ENCODE measurements at regions not wholly inside any gene's neighbourhood (a gene's known extent, or its start where the extent isn't known, plus 50 kb on each side); places are given as distances from the start of the nearest gene placed in this dataset.

DNA sequence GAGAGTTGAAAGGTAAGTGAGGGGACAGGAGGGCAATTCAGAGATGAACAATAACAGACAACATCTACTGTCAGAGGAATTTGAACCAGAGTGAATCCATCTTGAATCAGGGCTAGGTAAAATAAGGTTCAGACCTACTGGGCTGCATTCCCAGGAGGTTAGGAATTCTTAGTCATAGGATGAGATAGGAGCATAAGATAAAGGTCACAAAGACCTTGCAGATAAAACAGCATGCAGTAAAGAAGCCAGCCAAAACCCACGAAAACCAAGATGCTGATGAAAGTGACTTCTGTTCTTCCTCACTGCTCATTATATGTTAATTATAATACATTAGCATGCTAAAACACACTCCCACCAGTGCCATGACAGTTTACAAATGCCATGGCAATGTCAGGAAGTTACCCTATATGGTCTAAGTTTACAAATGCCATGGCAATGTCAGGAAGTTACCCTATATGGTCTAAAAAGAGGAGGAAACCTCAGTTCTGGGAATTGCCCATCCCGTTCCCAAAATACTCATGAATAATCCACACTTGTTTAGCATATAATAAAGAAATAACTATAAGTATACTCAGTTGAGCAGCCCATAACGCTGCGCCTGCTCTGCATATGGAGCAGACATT lies 248.5 kb downstream of the HAO1 start:
- H3K4me1 ChIP-seq, result no peaks in the 10 kb centered on the region
- DNase-seq, result no peak
- H3K9me3 ChIP-seq, result no peaks in the 10 kb centered on the region
- H3K36me3 ChIP-seq (ENCODE audit: low read depth, missing control alignments), result no peaks in the 10 kb centered on the region
- no peak overlapping the region for H3K27ac ChIP-seq
- no peaks in the 10 kb centered on the region for H3K27me3 ChIP-seq
- TF ChIP-seq POLR2A (IDR thresholded peaks at IDR 0.05), result no peak
- TF ChIP-seq CTCF (IDR thresholded peaks at IDR 0.05), result no peak
- H3K4me3 ChIP-seq, result no peak overlapping the region
- WGBS, 2 donors, result 69 to 76% methylated on average over 4 of the region's 4 CpGs
- intact Hi-C loops (cut with DNase I; ENCODE audit: low total_unique reads), result no loop called here

DNA sequence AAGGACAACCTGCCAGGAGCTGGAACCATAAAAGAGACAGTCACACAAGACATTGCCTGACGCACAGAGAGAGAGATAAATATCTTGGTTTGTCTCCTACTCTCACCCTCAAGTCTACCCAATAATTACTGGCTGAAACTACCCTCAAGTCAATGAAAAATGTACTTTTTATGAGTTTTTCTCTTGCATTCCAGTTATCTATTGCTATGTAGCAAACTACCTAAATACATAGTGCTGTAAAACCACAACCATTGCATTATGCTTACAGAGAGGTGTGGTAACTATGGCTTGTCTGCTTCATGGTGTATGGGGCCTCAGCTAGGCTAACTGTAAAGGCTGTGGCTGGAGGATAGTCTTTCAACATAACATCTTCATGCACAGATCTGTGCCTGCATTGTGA lies 247.8 kb downstream of the HAO1 start:
- Histone ChIP-seq H3K4me1 (no peaks in the 10 kb centered on the region), H3K27me3 (no peaks in the 10 kb centered on the region), H3K36me3 (ENCODE audit: low read depth, missing control alignments) (no peaks in the 10 kb centered on the region), H3K27ac (no peak overlapping the region), H3K9me3 (no peaks in the 10 kb centered on the region), H3K4me3 (no peak overlapping the region)
- TF ChIP-seq POLR2A (IDR thresholded peaks at IDR 0.05) (no peak), CTCF (IDR thresholded peaks at IDR 0.05) (no peak)
- DNase-seq, result no peak
- 36 to 50% methylated on average over 1 of the region's 1 CpG for WGBS, 2 donors
- intact Hi-C loops (cut with DNase I; ENCODE audit: low total_unique reads), result no loop called here

- no peaks in the 10 kb centered on the region for H3K36me3 ChIP-seq (ENCODE audit: low read depth, missing control alignments)
- H3K4me3 ChIP-seq, result no peak overlapping the region
- H3K9me3 ChIP-seq, result no peaks in the 10 kb centered on the region
- H3K4me1 ChIP-seq, result no peaks in the 10 kb centered on the region
- H3K27me3 ChIP-seq, result no peaks in the 10 kb centered on the region
- TF ChIP-seq POLR2A (IDR thresholded peaks at IDR 0.05), result no peak
- TF ChIP-seq CTCF (IDR thresholded peaks at IDR 0.05), result no peak
- intact Hi-C loops (cut with DNase I; ENCODE audit: low total_unique reads), result no loop called here
- no peak overlapping the region for H3K27ac ChIP-seq
- DNase-seq, result no peak
Observed at GRCh38 chr20:7693761-7694160, 246.5 kb downstream of the HAO1 start.

DNA sequence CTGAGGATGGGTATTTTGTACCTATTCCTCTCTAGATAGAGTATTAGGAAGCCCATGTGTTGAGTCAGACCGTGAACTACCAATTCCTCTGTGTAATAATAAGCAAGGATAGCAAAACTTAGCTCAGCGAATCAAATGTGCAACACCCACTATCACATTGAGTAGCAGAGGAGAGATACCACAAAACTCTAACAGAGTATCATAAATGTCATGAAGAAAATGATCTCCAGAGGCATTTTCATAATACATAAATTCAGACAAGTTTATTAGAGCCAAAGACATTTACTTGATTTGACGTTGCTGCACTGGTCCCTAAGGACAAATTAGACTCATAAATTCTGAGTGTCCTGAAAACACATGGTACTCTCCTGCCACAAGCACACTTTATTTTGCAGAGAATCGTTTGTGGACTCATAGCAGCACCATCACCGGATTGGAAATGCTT lies 245.2 kb downstream of the HAO1 start:
- Histone ChIP-seq H3K36me3 (ENCODE audit: low read depth, missing control alignments) (no peaks in the 10 kb centered on the region), H3K27ac (no peak overlapping the region), H3K27me3 (no peaks in the 10 kb centered on the region), H3K4me3 (no peak overlapping the region), H3K4me1 (no peaks in the 10 kb centered on the region), H3K9me3 (no peaks in the 10 kb centered on the region)
- WGBS, 2 donors, result 67 to 68% methylated on average over 5 of the region's 5 CpGs
- DNase-seq, result no peak
- TF ChIP-seq POLR2A (IDR thresholded peaks at IDR 0.05) (no peak), CTCF (IDR thresholded peaks at IDR 0.05) (no peak)
- intact Hi-C loops (cut with DNase I; ENCODE audit: low total_unique reads), result no loop called here

DNA sequence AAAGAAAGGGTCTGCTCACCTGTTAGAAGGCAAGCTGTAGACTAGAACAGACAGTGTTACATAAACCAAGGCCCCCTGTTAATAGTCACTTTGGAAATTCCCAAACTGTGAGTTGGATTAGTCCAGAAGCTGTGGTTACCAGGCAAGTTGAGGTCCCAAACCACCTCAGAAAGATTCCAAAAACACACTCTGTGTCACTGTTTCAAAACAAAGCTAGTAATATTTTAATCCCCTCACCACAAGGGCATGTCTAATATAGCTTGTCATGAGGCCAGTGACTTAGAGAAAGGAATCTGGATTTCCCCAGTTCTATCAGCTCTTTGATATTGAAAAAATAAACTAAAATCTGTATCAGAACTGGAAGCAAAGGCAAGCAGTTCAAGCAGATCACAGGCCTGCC lies 244.6 kb downstream of the HAO1 start:
- H3K27me3 ChIP-seq, result no peaks in the 10 kb centered on the region
- intact Hi-C loops (cut with DNase I; ENCODE audit: low total_unique reads), result no loop called here
- no peak overlapping the region for H3K27ac ChIP-seq
- no peak for DNase-seq
- H3K9me3 ChIP-seq, result no peaks in the 10 kb centered on the region
- no peaks in the 10 kb centered on the region for H3K36me3 ChIP-seq (ENCODE audit: low read depth, missing control alignments)
- H3K4me3 ChIP-seq, result no peak overlapping the region
- TF ChIP-seq CTCF (IDR thresholded peaks at IDR 0.05), result no peak
- TF ChIP-seq POLR2A (IDR thresholded peaks at IDR 0.05), result no peak
- H3K4me1 ChIP-seq, result no peaks in the 10 kb centered on the region
